DMS53 treated with DMSO at 0.1 percent for 48 hours (cell line): ENCODE measurements at regions not wholly inside any gene's neighbourhood (a gene's known extent, or its start where the extent isn't known, plus 50 kb on each side); places are given as distances from the start of the nearest gene placed in this dataset.
"Not testable (repeated sequence)": the region's sequence is repeated elsewhere in the genome, so short reads cannot be mapped to it uniquely, and the experiment has no call there.

Source experiments
- DNase-seq: peaks from one replicate; lab custom pipeline; 2025; ENCODE audit not compliant: unreplicated experiment; lab: John Stamatoyannopoulos, UW

GRCh38 chrX:22526339-22526738, 253.6 kb downstream of the CBLL2 start:
- no peak for DNase-seq

- no peak for DNase-seq
These were observed 254.6 kb downstream of the CBLL2 start for GRCh38 chrX:22527302-22527701.

- no peak for DNase-seq
These were observed 261.2 kb downstream of the CBLL2 start for GRCh38 chrX:22533898-22534297.

GRCh38 chrX:22534643-22535042, 261.9 kb downstream of the CBLL2 start:
- no peak for DNase-seq

- no peak for DNase-seq
These were observed 264.1 kb downstream of the CBLL2 start for GRCh38 chrX:22536746-22537304.

- no peak for DNase-seq
These were observed 265.9 kb downstream of the CBLL2 start for GRCh38 chrX:22538580-22538979.

GRCh38 chrX:22541926-22542325, 269.2 kb downstream of the CBLL2 start:
- no peak for DNase-seq

- no peak for DNase-seq
These were observed 269.9 kb downstream of the CBLL2 start for GRCh38 chrX:22542641-22543040.

GRCh38 chrX:22559506-22559905, 286.8 kb downstream of the CBLL2 start:
- no peak for DNase-seq

GRCh38 chrX:22575161-22575845, 302.6 kb downstream of the CBLL2 start:
- DNase-seq, result no peak

- no peak for DNase-seq
These were observed 304.5 kb downstream of the CBLL2 start for GRCh38 chrX:22577181-22577580.

- no peak for DNase-seq
These were observed 313.1 kb downstream of the CBLL2 start for GRCh38 chrX:22585831-22586230.

- DNase-seq, result no peak
These were observed 317.1 kb downstream of the CBLL2 start for GRCh38 chrX:22589845-22590244.

GRCh38 chrX:22594766-22595165, 322.1 kb downstream of the CBLL2 start:
- no peak for DNase-seq

GRCh38 chrX:22603060-22603459, 330.3 kb downstream of the CBLL2 start:
- no peak for DNase-seq

- not testable (repeated sequence) for DNase-seq
These were observed 336.7 kb downstream of the CBLL2 start for GRCh38 chrX:22609452-22609851.

- peak; percentile 0 for DNase-seq
These were observed 344.2 kb downstream of the CBLL2 start for GRCh38 chrX:22616867-22617266.

GRCh38 chrX:22627576-22627975, 354.9 kb downstream of the CBLL2 start:
- DNase-seq, result no peak

GRCh38 chrX:22628275-22628674, 355.6 kb downstream of the CBLL2 start:
- no peak for DNase-seq

GRCh38 chrX:22629105-22629725, 356.5 kb downstream of the CBLL2 start:
- DNase-seq, result no peak

GRCh38 chrX:22634083-22634482, 361.4 kb downstream of the CBLL2 start:
- no peak for DNase-seq

- DNase-seq, result no peak
These were observed 362.0 kb downstream of the CBLL2 start for GRCh38 chrX:22634751-22635150.

GRCh38 chrX:22648281-22648680, 351.5 kb upstream of the DDX53 start:
- DNase-seq, result no peak
